ENCODE measurements at regions not wholly inside any gene's neighbourhood (a gene's known extent, or its start where the extent isn't known, plus 50 kb on each side); places are given as distances from the start of the nearest gene placed in this dataset.

GRCh38 chr6:99836471-99836870 is 157.6 kb downstream of the MCHR2 start:
- Mint-ChIP-seq H3K4me3 (ENCODE audit: unreplicated experiment) (no peak overlapping the region), H3K4me1 (ENCODE audit: low read depth) (no peaks in the 10 kb centered on the region), H3K36me3 (ENCODE audit: low read depth) (no peaks in the 10 kb centered on the region), H3K27ac (ENCODE audit: unreplicated experiment) (no peak overlapping the region), H3K9me3 (ENCODE audit: low read depth) (no peaks in the 10 kb centered on the region), H3K27me3 (ENCODE audit: low read depth) (peaks cover 29% of the 10 kb centered on the region)
- DNase-seq (ENCODE audit: low spot score), result no peak
- TF ChIP-seq, protein P1, sequence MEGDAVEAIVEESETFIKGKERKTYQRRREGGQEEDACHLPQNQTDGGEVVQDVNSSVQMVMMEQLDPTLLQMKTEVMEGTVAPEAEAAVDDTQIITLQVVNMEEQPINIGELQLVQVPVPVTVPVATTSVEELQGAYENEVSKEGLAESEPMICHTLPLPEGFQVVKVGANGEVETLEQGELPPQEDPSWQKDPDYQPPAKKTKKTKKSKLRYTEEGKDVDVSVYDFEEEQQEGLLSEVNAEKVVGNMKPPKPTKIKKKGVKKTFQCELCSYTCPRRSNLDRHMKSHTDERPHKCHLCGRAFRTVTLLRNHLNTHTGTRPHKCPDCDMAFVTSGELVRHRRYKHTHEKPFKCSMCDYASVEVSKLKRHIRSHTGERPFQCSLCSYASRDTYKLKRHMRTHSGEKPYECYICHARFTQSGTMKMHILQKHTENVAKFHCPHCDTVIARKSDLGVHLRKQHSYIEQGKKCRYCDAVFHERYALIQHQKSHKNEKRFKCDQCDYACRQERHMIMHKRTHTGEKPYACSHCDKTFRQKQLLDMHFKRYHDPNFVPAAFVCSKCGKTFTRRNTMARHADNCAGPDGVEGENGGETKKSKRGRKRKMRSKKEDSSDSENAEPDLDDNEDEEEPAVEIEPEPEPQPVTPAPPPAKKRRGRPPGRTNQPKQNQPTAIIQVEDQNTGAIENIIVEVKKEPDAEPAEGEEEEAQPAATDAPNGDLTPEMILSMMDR (IDR thresholded peaks at IDR 0.05), result no peak

- DNase-seq (ENCODE audit: low spot score), result no peak
- no peaks in the 10 kb centered on the region for H3K9me3 Mint-ChIP-seq (ENCODE audit: low read depth)
- H3K36me3 Mint-ChIP-seq (ENCODE audit: low read depth), result no peaks in the 10 kb centered on the region
- no peak overlapping the region for H3K27ac Mint-ChIP-seq (ENCODE audit: unreplicated experiment)
- H3K4me1 Mint-ChIP-seq (ENCODE audit: low read depth), result no peaks in the 10 kb centered on the region
- TF ChIP-seq, protein P1 (IDR thresholded peaks at IDR 0.05), result no peak
- H3K27me3 Mint-ChIP-seq (ENCODE audit: low read depth), result peaks cover 34% of the 10 kb centered on the region
- H3K4me3 Mint-ChIP-seq (ENCODE audit: unreplicated experiment), result no peak overlapping the region
Measured at GRCh38 chr6:99838607-99839006, 155.4 kb downstream of the MCHR2 start.

DNA sequence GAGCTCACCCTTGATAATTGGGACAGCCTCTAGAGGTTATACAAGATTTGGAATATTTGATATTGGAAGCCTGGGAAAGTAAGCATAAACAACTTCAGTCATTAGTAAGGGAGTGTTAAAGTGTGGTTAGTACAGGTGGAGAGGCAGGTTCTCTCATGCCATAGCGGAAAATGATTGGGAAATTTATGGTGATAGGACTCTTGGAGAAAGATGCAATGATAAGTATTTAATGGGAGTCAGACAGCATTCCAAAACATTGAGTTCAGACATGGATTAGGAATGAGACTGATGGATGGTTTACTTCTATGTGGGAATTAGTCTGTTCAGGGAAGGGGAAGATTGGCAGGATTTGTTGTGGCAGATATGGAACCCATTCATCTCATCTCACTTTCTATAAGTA is 152.7 kb downstream of the MCHR2 start:
- no peaks in the 10 kb centered on the region for H3K4me1 Mint-ChIP-seq (ENCODE audit: low read depth)
- no peaks in the 10 kb centered on the region for H3K9me3 Mint-ChIP-seq (ENCODE audit: low read depth)
- no peaks in the 10 kb centered on the region for H3K36me3 Mint-ChIP-seq (ENCODE audit: low read depth)

GRCh38 chr6:99846006-99846405 is 148.0 kb downstream of the MCHR2 start:
- DNase-seq (ENCODE audit: low spot score), result no peak
- peaks cover 29% of the 10 kb centered on the region for H3K27me3 Mint-ChIP-seq (ENCODE audit: low read depth)
- no peak overlapping the region for H3K4me3 Mint-ChIP-seq (ENCODE audit: unreplicated experiment)
- TF ChIP-seq, protein P1 (IDR thresholded peaks at IDR 0.05), result no peak
- H3K36me3 Mint-ChIP-seq (ENCODE audit: low read depth), result peaks cover 1% of the 10 kb centered on the region
- no peak overlapping the region for H3K27ac Mint-ChIP-seq (ENCODE audit: unreplicated experiment)
- H3K9me3 Mint-ChIP-seq (ENCODE audit: low read depth), result no peaks in the 10 kb centered on the region
- no peaks in the 10 kb centered on the region for H3K4me1 Mint-ChIP-seq (ENCODE audit: low read depth)

More for the DNA sequence above, 152.7 kb downstream of the MCHR2 start:
- DNase-seq (ENCODE audit: low spot score), result no peak
- no peak overlapping the region for H3K4me3 Mint-ChIP-seq (ENCODE audit: unreplicated experiment)
- TF ChIP-seq, protein P1 (IDR thresholded peaks at IDR 0.05), result no peak
- H3K27me3 Mint-ChIP-seq (ENCODE audit: low read depth), result peaks cover 31% of the 10 kb centered on the region
- H3K27ac Mint-ChIP-seq (ENCODE audit: unreplicated experiment), result no peak overlapping the region

DNA sequence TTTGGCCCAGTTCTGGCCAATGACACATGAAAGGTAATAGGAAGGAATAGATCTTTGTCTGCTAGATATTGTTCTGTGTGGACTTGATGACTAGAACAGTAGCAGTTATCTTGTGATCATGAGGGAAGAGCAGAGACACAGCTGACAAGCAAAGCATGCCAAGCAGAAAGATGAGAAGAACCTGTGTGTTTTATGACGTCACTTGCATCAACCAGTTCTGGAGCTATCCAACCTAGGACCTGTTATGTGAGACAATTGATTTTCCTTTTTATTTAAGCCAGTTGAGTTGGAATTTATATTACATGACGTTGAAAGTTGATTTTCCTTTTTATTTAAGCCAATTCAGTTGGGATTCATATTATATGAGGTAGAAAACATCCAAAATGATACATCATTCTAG is 143.2 kb downstream of the MCHR2 start:
- Mint-ChIP-seq H3K27me3 (ENCODE audit: low read depth) (peaks cover 25% of the 10 kb centered on the region), H3K9me3 (ENCODE audit: low read depth) (no peaks in the 10 kb centered on the region), H3K4me1 (ENCODE audit: low read depth) (no peaks in the 10 kb centered on the region), H3K4me3 (ENCODE audit: unreplicated experiment) (no peak overlapping the region), H3K27ac (ENCODE audit: unreplicated experiment) (no peak overlapping the region), H3K36me3 (ENCODE audit: low read depth) (peaks cover 1% of the 10 kb centered on the region)
- no peak for DNase-seq (ENCODE audit: low spot score)
- TF ChIP-seq, protein P1 (IDR thresholded peaks at IDR 0.05), result no peak
